ENCODE measurements at regions not wholly inside any gene's neighbourhood (a gene's known extent, or its start where the extent isn't known, plus 50 kb on each side); places are given as distances from the start of the nearest gene placed in this dataset.

- DNase-seq (ENCODE audit: low read depth), result no peak
- no peak for TF ChIP-seq CTCF (conservative IDR thresholded peaks at IDR 0.05; ENCODE audit: low read length)
- no peak overlapping the region for H3K4me3 ChIP-seq (ENCODE audit: low read length)
Measured at GRCh38 chrX:122246937-122247336, 937.1 kb upstream of the GRIA3 start.

- DNase-seq (ENCODE audit: low read depth), result peak; percentile 12
- TF ChIP-seq CTCF (conservative IDR thresholded peaks at IDR 0.05; ENCODE audit: low read length), result no peak
- no peak overlapping the region for H3K4me3 ChIP-seq (ENCODE audit: low read length)
Measured at GRCh38 chrX:122248681-122249080, 935.4 kb upstream of the GRIA3 start.

GRCh38 chrX:122252454-122252853 is 931.6 kb upstream of the GRIA3 start:
- no peak overlapping the region for H3K4me3 ChIP-seq (ENCODE audit: low read length)
- no peak for TF ChIP-seq CTCF (conservative IDR thresholded peaks at IDR 0.05; ENCODE audit: low read length)
- DNase-seq (ENCODE audit: low read depth), result no peak

- no peak for TF ChIP-seq CTCF (conservative IDR thresholded peaks at IDR 0.05; ENCODE audit: low read length)
- no peak overlapping the region for H3K4me3 ChIP-seq (ENCODE audit: low read length)
- DNase-seq (ENCODE audit: low read depth), result no peak
Measured at GRCh38 chrX:122268353-122268752, 915.7 kb upstream of the GRIA3 start.

GRCh38 chrX:122269243-122269781 is 914.8 kb upstream of the GRIA3 start:
- no peak for TF ChIP-seq CTCF (conservative IDR thresholded peaks at IDR 0.05; ENCODE audit: low read length)
- H3K4me3 ChIP-seq (ENCODE audit: low read length), result no peak overlapping the region
- DNase-seq (ENCODE audit: low read depth), result peak; percentile 72

GRCh38 chrX:122270809-122271494 is 913.1 kb upstream of the GRIA3 start:
- no peak for DNase-seq (ENCODE audit: low read depth)
- H3K4me3 ChIP-seq (ENCODE audit: low read length), result no peak overlapping the region
- TF ChIP-seq CTCF (conservative IDR thresholded peaks at IDR 0.05; ENCODE audit: low read length), result no peak

- no peak overlapping the region for H3K4me3 ChIP-seq (ENCODE audit: low read length)
- DNase-seq (ENCODE audit: low read depth), result no peak
- TF ChIP-seq CTCF (conservative IDR thresholded peaks at IDR 0.05; ENCODE audit: low read length), result no peak
Measured at GRCh38 chrX:122272011-122272410, 912.1 kb upstream of the GRIA3 start.

Data from AG10803 (cell line).